GM18909 (cell line): ENCODE measurements at regions not wholly inside any gene's neighbourhood (a gene's known extent, or its start where the extent isn't known, plus 50 kb on each side); places are given as distances from the start of the nearest gene placed in this dataset.
A peak's percentile ranks its signal among the peaks of the same experiment; 100 is the strongest.

Source experiments
- ATAC-seq: cut with Tn5 transposase; IDR thresholded peaks from one replicate; pipeline ENCODE4 v1.9.1; 2021; ENCODE audit warnings: mild to moderate bottlenecking; ENCODE audit not compliant: unreplicated experiment, poor library complexity

GRCh38 chr1:209326076-209326475, 257.4 kb upstream of the CAMK1G start:
- no peak for ATAC-seq

GRCh38 chr1:209326831-209327230, 256.7 kb upstream of the CAMK1G start:
- no peak for ATAC-seq

- ATAC-seq = no peak
These were observed 255.3 kb upstream of the CAMK1G start for GRCh38 chr1:209328196-209328595.

- peak; percentile 81 for ATAC-seq
These were observed 248.3 kb upstream of the CAMK1G start for GRCh38 chr1:209335178-209335577.

- ATAC-seq = no peak
These were observed 242.4 kb upstream of the CAMK1G start for GRCh38 chr1:209341146-209341545.

- no peak for ATAC-seq
These were observed 241.7 kb upstream of the CAMK1G start for GRCh38 chr1:209341673-209342420.

- no peak for ATAC-seq
These were observed 240.9 kb upstream of the CAMK1G start for GRCh38 chr1:209342441-209343175.

- no peak for ATAC-seq
These were observed 240.0 kb upstream of the CAMK1G start for GRCh38 chr1:209343511-209343910.

- no peak for ATAC-seq
These were observed 239.4 kb upstream of the CAMK1G start for GRCh38 chr1:209344156-209344555.

- ATAC-seq = no peak
These were observed 233.9 kb upstream of the CAMK1G start for GRCh38 chr1:209349363-209350308.

GRCh38 chr1:209353053-209353452, 230.5 kb upstream of the CAMK1G start:
- no peak for ATAC-seq

GRCh38 chr1:209354111-209354839, 229.2 kb upstream of the CAMK1G start:
- ATAC-seq = peak; percentile 88

GRCh38 chr1:209354840-209355165, 228.7 kb upstream of the CAMK1G start:
- ATAC-seq = no peak

GRCh38 chr1:209355415-209355814, 228.1 kb upstream of the CAMK1G start:
- ATAC-seq = no peak

- no peak for ATAC-seq
These were observed 226.5 kb upstream of the CAMK1G start for GRCh38 chr1:209356976-209357377.

- no peak for ATAC-seq
These were observed 220.4 kb upstream of the CAMK1G start for GRCh38 chr1:209363112-209363511.

GRCh38 chr1:209364716-209365115, 218.8 kb upstream of the CAMK1G start:
- ATAC-seq = no peak

- ATAC-seq = no peak
These were observed 216.3 kb upstream of the CAMK1G start for GRCh38 chr1:209367061-209367772.

GRCh38 chr1:209368864-209369598, 214.5 kb upstream of the CAMK1G start:
- no peak for ATAC-seq
